HEK293 (cell line): ENCODE measurements at regions not wholly inside any gene's neighbourhood (a gene's known extent, or its start where the extent isn't known, plus 50 kb on each side); places are given as distances from the start of the nearest gene placed in this dataset.

Experiments used
- CTCF ChIA-PET: fragments of 350-600 bp; formaldehyde crosslinking; extraction: SDS; loops from one replicate; lab custom pipeline; 2021; ENCODE audit warnings: antibody characterized with exemption; lab: Yijun Ruan, JAX
- POLR2A ChIA-PET: fragments of 300-600 bp; formaldehyde crosslinking; extraction: SDS; loops from one replicate; lab custom pipeline; 2020; ENCODE audit warnings: antibody characterized with exemption, inconsistent platforms; lab: Yijun Ruan, JAX
- H3K27ac ChIP-seq: fragments of 200-500 bp; sonication (Bioruptor generic); 2 replicates; pipeline ENCODE4 v1.5.1; 2014; ENCODE audit warnings: low read depth, low read length, control low read depth, inconsistent platforms; ENCODE audit errors: extremely low read depth
- H3K36me3 ChIP-seq, 2 experiments: fragments of 200-500 bp in 1 of 2; sonication (Bioruptor generic) in 1 of 2; 1 replicate in 1 of 2; 2 replicates in 1 of 2; pipeline ENCODE4 v1.5.1; 2014 to 2017; ENCODE audit warnings: inconsistent platforms in 2 of 2, low read length in 2 of 2; ENCODE audit not compliant: control insufficient read depth in 2 of 2, insufficient read depth in 1 of 2
- H3K4me1 ChIP-seq: fragments of 200-500 bp; sonication (Bioruptor generic); 2 replicates; pipeline ENCODE4 v1.5.1; 2014; ENCODE audit warnings: mild to moderate bottlenecking, low read length, inconsistent platforms; ENCODE audit not compliant: control insufficient read depth, insufficient read depth
- H3K4me3 ChIP-seq: 2 replicates; pipeline ENCODE4 v1.5.1; 2011; ENCODE audit warnings: low read depth, mild to moderate bottlenecking, control low read depth, low read length, moderate library complexity
- H3K9me3 ChIP-seq: fragments of 200-500 bp; sonication (Bioruptor generic); 2 replicates; pipeline ENCODE4 v1.5.1; 2014; ENCODE audit warnings: low read depth, low read length, inconsistent platforms; ENCODE audit not compliant: control insufficient read depth, insufficient read depth
- HOXA7 ChIP-seq: sonication (generic); formaldehyde crosslinking; IDR thresholded peaks from 2 replicates; pipeline ENCODE4 v1.8.1; 2022; ENCODE audit warnings: missing genetic modification reagents, borderline replicate concordance
- KLF1 ChIP-seq: fragments of 450-650 bp; formaldehyde crosslinking; IDR thresholded peaks from 2 replicates; pipeline ENCODE4 v1.5.1; 2016; ENCODE audit warnings: missing biosample characterization, missing genetic modification characterization
- KLF10 ChIP-seq: fragments of 450-650 bp; IDR thresholded peaks from 2 replicates; pipeline ENCODE4 v1.5.1; 2018; ENCODE audit warnings: missing biosample characterization, mild to moderate bottlenecking, missing genetic modification characterization
- TCF7L2 ChIP-seq: IDR thresholded peaks from 2 replicates; pipeline ENCODE4 v1.6.1; 2011; ENCODE audit warnings: low read depth, mild to moderate bottlenecking, inconsistent platforms, low read length, moderate library complexity, borderline replicate concordance
- TRIM28 ChIP-seq: IDR thresholded peaks from 2 replicates; pipeline ENCODE4 v1.6.1; 2011; ENCODE audit warnings: low read length, control low read depth, borderline replicate concordance
- TSHZ1 ChIP-seq: fragments of 450-650 bp; formaldehyde crosslinking; IDR thresholded peaks from 2 replicates; pipeline ENCODE4 v1.5.1; 2016; ENCODE audit warnings: missing biosample characterization, missing genetic modification characterization, borderline replicate concordance
- YY1 ChIP-seq: fragments of 450-650 bp; formaldehyde crosslinking; IDR thresholded peaks from 2 replicates; pipeline ENCODE4 v1.5.1; 2018; ENCODE audit warnings: missing biosample characterization, missing genetic modification characterization
- ZBTB10 ChIP-seq: fragments of 450-650 bp; formaldehyde crosslinking; IDR thresholded peaks from 2 replicates; pipeline ENCODE4 v1.5.1; 2016; ENCODE audit warnings: missing biosample characterization, missing genetic modification characterization
- ZBTB11 ChIP-seq: fragments of 450-650 bp; formaldehyde crosslinking; conservative IDR thresholded peaks from 2 replicates; pipeline ENCODE4 v1.5.1; 2016; ENCODE audit warnings: low read depth, missing biosample characterization, missing genetic modification characterization
- ZBTB7A ChIP-seq: fragments of 450-650 bp; formaldehyde crosslinking; IDR thresholded peaks from 2 replicates; pipeline ENCODE4 v1.5.1; 2016; ENCODE audit warnings: low read depth, missing biosample characterization, missing genetic modification characterization
- ZNF184 ChIP-seq: fragments of 450-650 bp; IDR thresholded peaks from 2 replicates; pipeline ENCODE4 v1.5.1; 2018; ENCODE audit warnings: missing biosample characterization, mild to moderate bottlenecking, missing genetic modification characterization
- ZNF292 ChIP-seq: fragments of 450-650 bp; formaldehyde crosslinking; IDR thresholded peaks from 2 replicates; pipeline ENCODE4 v1.5.1; 2016; ENCODE audit warnings: low read depth, missing biosample characterization, missing genetic modification characterization, borderline replicate concordance
- ZNF548 ChIP-seq: fragments of 450-650 bp; formaldehyde crosslinking; IDR thresholded peaks from 2 replicates; pipeline ENCODE4 v1.5.1; 2016; ENCODE audit warnings: missing biosample characterization, missing genetic modification characterization
- ZNF558 ChIP-seq: fragments of 450-650 bp; formaldehyde crosslinking; IDR thresholded peaks from 2 replicates; pipeline ENCODE4 v1.5.1; 2016; ENCODE audit warnings: missing biosample characterization, missing genetic modification characterization
- ZNF623 ChIP-seq: fragments of 450-650 bp; formaldehyde crosslinking; IDR thresholded peaks from 2 replicates; pipeline ENCODE4 v1.5.1; 2016; ENCODE audit warnings: missing biosample characterization, missing genetic modification characterization
- ZNF776 ChIP-seq: fragments of 450-650 bp; formaldehyde crosslinking; IDR thresholded peaks from 2 replicates; pipeline ENCODE4 v1.5.0; 2017; ENCODE audit warnings: missing biosample characterization, missing genetic modification characterization, borderline replicate concordance
- ZNF792 ChIP-seq: fragments of 450-650 bp; formaldehyde crosslinking; IDR thresholded peaks from 2 replicates; pipeline ENCODE4 v1.5.1; 2016; ENCODE audit warnings: missing biosample characterization, missing genetic modification characterization

GRCh38 chr17:62907961-62908360, 58.1 kb upstream of the TANC2 start (continued):
- no peak for TF ChIP-seq TSHZ1 (tag by site-specific recombination)

GRCh38 chr17:62906881-62907280, 59.2 kb upstream of the TANC2 start:
- Histone ChIP-seq H3K27ac (no peak overlapping the region), H3K9me3 (no peaks in the 10 kb centered on the region), H3K4me3 (no peak overlapping the region), H3K4me1 (no peaks in the 10 kb centered on the region)
- ChIA-PET POLR2A (no interaction called here), CTCF (interaction anchor here (1.2 kb wide), 1 partner anchor 11 kb away, joined by 3 read pairs; no protein-coding TSS in a partner anchor)
- TF ChIP-seq ZBTB10 (no peak), ZNF558 (tag by site-specific recombination) (no peak), ZBTB11 (tag by site-specific recombination) (no peak), ZNF548 (tag by site-specific recombination) (no peak), ZBTB7A (tag by site-specific recombination) (no peak), HOXA7 (CRISPR knock-in tag) (no peak), TRIM28 (no peak), TCF7L2 (no peak), ZNF623 (tag by site-specific recombination) (no peak), ZNF292 (tag by site-specific recombination) (no peak), KLF10 (tag by site-specific recombination) (no peak), KLF1 (tag by site-specific recombination) (no peak), YY1 (no peak), ZNF776 (tag by site-specific recombination) (no peak), ZNF184 (tag by site-specific recombination) (no peak), ZNF792 (tag by site-specific recombination) (no peak)
- TF ChIP-seq, all 188 proteins: peak for 0
- H3K36me3 ChIP-seq, result no peaks in the 10 kb centered on the region
